GM12874 (cell line): ENCODE measurements at regions not wholly inside any gene's neighbourhood (a gene's known extent, or its start where the extent isn't known, plus 50 kb on each side); places are given as distances from the start of the nearest gene placed in this dataset.

Experiments
- TF ChIP-seq, protein P1 (sequence below): IDR thresholded peaks from 2 replicates; pipeline ENCODE4 v1.5.1; 2011; ENCODE audit warnings: low read depth, mild to moderate bottlenecking, control low read depth, low read length, moderate library complexity; ENCODE audit not compliant: insufficient read depth

- TF ChIP-seq, protein P1, sequence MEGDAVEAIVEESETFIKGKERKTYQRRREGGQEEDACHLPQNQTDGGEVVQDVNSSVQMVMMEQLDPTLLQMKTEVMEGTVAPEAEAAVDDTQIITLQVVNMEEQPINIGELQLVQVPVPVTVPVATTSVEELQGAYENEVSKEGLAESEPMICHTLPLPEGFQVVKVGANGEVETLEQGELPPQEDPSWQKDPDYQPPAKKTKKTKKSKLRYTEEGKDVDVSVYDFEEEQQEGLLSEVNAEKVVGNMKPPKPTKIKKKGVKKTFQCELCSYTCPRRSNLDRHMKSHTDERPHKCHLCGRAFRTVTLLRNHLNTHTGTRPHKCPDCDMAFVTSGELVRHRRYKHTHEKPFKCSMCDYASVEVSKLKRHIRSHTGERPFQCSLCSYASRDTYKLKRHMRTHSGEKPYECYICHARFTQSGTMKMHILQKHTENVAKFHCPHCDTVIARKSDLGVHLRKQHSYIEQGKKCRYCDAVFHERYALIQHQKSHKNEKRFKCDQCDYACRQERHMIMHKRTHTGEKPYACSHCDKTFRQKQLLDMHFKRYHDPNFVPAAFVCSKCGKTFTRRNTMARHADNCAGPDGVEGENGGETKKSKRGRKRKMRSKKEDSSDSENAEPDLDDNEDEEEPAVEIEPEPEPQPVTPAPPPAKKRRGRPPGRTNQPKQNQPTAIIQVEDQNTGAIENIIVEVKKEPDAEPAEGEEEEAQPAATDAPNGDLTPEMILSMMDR: no peak
Measured at GRCh38 chr2:150141226-150142001, 346.1 kb downstream of the RND3 start.

- TF ChIP-seq, protein P1: no peak
Measured at GRCh38 chr2:150140777-150141176, 346.7 kb downstream of the RND3 start.

- TF ChIP-seq, protein P1: no peak
Measured at GRCh38 chr2:150138587-150138986, 348.9 kb downstream of the RND3 start.

DNA sequence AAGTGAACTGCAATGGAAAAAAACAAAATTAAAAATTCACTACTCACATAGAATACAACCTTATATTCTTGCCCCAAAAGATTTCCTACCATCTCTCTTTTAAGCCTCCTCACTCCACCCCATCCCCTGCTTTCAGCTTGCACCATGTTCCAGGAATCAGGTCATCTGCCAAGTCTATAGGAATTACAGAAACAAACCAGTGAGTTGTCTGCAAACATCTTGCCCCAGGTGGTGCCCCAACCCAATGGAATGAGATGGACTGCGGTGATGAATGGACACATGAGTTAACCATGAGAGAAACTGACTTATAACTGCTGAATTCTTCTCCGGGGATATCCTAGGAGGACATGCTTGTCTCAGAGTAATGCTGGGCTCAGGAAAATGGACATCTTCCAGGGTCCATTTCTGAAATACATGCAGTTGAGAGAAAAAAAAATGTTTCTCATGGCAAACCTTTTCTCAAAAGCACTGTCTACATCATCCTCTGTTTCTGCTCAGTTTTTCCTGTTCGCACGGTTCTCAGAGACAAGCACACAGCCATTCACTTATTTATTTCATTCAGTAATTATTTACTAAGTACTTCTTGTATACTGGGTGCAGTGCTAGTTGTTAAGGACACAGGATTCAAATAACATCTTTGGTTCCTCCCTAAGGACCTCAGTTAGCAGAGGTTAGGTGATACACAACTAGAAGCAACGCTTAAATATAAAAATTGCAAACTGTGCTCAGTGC is 350.0 kb downstream of the RND3 start:
- TF ChIP-seq, protein P1: no peak

DNA sequence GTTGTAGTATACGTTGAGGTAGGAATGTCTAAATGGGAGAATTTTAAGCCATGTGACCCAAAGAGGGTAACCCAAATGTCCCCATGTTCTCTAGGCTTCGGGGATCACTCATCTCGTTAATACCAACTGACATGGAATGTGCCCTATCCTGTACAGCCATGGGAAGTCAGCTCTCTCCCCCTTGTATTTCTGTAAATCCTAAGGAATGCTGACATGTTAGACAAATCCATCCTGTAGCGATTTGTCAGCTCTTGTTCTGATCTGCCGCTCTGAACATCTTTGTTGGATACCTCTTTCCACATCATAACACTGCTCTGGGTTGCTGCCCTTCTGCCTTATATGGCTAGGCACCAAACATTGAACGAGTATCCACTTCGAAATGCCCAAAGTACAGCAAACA is 350.6 kb downstream of the RND3 start:
- TF ChIP-seq, protein P1: no peak

- TF ChIP-seq, protein P1: no peak
Measured at GRCh38 chr2:150136401-150136800, 351.1 kb downstream of the RND3 start.

DNA sequence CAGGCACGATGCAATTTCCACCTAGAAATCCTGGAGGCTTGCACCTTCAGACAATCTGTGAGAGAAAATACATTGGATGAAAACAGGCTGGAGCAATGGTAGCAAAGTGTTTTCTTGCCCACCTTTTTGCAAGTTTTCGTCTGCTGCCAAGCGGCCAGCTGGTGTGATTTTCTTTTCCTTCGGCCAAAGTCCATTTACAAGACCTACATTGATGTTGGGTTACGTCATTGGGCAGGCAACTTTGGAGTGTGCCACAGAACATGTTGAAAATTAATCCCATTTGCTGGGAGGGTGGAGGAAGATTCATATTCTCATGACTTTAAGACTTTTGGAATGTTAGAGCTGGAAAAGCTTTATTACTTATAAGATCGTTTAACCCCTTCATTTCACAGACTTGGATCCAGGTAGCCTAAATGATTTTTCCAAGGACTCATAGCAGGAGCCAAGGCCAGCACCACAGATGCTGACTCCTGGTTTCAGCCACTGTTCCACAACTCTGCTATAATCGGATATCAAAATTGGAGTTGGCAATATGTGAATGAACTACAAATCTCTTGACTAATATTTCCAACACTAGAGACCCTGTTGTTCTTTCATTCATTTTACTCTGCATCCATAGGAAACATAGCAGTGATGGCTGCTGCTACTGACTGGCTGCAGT is 352.1 kb downstream of the RND3 start:
- TF ChIP-seq, protein P1: no peak
